Kidney glomerular epithelial cell (primary cell): ENCODE measurements at regions not wholly inside any gene's neighbourhood (a gene's known extent, or its start where the extent isn't known, plus 50 kb on each side); places are given as distances from the start of the nearest gene placed in this dataset.

ENCODE experiments used
- DNase-seq: peaks from one replicate; lab custom pipeline; 2025; lab: John Stamatoyannopoulos, UW

GRCh38 chr4:157885811-157886210 is 287.0 kb downstream of the GASK1B start:
- DNase-seq, result no peak

DNA sequence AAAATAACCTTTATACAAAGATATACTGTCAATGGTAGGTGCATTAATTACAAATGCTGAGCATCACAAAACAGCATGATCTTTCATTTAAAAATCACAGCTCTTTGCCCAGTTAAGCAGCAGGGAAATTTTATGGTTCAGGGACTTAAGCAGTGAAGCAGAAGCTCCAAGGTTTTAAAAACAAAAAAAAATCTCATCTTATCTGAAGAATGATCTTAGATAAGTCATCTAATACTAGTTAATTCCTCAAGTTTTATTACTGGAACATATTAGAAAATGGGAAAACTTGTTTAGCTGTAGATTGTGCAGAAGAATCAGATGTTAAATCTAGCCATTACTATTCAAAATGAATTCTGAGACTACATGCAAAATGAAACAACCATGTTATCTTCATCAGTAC is 289.9 kb downstream of the GASK1B start:
- DNase-seq, result peak; percentile 10

DNA sequence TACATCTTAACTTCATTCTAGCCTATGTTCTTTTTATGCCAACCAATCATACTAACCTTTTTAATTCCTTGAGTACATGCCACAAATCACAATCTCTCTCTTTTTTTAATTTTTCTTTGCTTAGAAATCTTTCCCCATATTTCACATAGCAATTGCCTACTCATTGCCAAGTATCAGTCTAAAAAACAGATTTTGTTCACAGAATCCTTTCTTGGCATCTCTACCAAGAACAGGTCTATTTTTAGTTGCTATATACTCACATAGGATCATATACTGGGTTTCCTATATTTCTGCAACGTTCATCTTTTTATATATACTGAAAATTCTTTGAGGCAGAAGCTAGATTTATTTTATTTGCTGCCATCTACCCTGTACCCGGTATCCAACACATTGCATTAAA is 292.1 kb downstream of the GASK1B start:
- DNase-seq, result no peak

DNA sequence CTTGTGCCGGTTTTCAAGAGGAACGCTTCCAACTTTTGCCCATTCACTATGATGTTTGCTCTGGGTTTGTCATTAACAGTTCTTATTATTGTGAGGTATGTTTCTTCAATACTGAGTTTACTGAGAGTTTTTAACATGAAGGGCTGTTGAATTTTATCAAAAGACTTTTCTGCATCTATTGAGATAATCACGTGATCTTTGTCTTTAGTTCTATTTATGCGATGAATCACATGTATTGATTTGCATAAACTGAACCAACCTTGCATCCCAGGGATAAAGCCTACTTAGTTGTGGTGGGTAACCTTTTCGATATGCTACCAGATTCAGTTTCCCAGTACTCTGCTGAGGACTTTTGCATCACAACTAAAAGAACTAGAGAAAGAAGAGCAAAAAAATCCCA is 318.0 kb downstream of the GASK1B start:
- DNase-seq, result no peak

- DNase-seq, result no peak
Measured at GRCh38 chr4:157840648-157841047, 332.2 kb downstream of the GASK1B start.

- DNase-seq, result no peak
Measured at GRCh38 chr4:157840034-157840433, 332.8 kb downstream of the GASK1B start.

DNA sequence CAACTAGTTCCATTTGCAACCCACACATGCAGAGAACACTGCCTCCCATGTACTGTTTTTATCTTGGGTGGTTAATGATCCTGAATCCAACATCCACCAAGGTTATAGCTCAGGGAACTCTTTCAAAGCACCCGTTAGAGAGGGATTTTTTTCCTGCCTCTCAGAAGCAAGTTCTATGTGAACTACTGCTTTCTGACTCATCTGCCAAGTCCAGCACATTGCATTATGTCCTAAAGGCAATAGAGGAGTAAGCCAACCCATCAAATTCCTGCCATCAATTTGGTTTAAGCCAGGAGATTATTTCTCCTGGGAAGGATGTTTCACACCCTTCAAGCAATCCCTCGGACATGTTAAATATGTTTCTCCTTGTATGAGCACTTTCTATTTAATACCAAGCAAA is 334.5 kb downstream of the GASK1B start:
- no peak for DNase-seq

- no peak for DNase-seq
Measured at GRCh38 chr4:157837071-157837703, 335.6 kb downstream of the GASK1B start.

GRCh38 chr4:157832596-157832995 is 340.2 kb downstream of the GASK1B start:
- no peak for DNase-seq

GRCh38 chr4:157824021-157824420 is 348.8 kb downstream of the GASK1B start:
- DNase-seq, result no peak

DNA sequence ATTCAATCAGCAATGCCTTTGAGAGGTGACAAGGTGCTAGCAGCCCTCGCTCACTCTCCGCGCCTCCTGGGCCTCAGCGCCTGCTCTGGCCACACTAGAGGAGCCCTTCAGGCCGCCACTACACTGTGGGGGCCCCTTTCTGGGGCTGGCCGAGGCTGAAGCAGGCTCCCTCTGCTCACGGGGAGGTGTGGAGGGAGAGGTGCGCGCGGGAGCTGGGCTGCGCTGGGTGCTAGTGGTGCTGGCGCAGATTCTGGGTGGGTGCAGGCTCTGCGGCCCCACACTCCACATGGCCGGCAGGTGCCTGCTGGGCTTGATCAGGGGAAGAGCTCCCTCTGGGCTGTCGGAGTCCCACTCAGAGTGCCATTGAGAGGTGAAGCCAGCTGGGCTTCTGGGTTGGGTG is 351.0 kb downstream of the GASK1B start:
- DNase-seq, result no peak

DNA sequence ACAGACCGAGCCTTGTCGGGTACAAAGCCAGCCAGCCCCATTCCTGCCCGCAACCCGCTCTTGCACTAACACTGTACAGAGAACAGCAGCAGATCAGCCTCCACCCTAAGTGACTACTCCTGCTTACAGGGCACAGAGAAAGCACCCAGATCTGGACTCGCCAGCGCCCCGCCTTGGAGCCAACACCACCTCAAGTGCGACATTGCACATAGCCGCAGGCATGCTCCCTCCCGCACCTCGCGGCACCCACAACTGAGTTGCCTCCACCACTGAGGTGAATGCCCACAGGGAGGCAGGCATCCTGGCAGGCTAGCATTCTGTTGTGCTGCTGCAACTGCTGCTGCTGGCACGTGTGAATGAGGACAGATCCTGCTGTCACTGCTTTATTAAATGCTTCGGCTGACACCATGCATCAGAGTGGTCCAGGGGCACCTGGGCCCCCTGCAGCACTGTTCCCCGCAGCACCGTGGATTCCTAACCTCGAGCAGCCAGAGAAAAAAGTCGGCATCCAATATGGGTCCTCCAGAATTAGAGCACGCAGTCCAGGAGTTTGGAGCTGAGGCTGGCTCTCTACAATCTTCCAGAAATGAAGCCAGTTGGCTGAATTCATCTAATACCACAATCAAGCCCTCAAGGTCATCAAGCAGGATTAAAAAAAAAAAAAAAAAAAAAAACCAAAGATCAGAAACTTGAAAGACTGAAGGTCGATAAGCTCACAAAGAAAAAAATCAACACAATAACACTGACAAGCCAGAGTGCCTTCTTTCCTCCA is 352.9 kb downstream of the GASK1B start:
- no peak for DNase-seq

DNA sequence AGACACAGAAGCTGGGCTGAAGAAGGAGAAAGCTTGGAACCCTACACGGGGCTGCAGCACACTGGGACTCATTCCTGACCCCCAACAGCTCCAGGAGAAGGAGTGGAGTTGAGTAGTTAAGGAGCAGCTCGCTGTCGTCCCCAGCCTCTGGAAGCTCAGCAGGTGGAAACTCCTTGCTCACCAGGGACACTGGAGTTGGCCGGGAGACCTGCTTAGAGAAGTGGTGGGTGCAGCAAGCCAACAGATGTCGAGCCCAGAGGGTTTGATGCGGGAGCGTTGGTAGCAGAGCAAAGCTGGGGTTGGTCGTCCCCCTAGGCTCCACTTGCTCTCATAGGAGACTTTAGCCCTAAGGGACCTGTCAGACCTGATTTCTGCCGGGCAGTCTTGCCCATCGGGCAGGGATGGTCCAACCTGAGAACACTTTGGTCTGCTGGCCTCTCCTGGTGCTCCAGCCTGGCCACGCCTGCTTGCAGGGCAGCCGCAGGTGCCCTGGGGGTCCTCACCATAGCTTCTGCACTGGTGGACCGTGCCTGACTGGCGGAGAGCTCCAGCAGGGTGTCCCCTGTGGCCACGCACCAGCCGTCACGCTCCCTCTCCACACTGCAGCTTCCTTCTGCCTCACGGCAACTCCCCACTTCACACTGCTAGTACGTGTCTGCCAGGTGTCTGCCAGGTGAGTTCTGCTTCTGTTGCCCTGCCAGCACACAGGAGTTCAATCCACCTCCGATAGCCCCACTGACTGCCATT is 353.7 kb downstream of the GASK1B start:
- no peak for DNase-seq

GRCh38 chr4:157810137-157810774 is 362.6 kb downstream of the GASK1B start:
- no peak for DNase-seq

DNA sequence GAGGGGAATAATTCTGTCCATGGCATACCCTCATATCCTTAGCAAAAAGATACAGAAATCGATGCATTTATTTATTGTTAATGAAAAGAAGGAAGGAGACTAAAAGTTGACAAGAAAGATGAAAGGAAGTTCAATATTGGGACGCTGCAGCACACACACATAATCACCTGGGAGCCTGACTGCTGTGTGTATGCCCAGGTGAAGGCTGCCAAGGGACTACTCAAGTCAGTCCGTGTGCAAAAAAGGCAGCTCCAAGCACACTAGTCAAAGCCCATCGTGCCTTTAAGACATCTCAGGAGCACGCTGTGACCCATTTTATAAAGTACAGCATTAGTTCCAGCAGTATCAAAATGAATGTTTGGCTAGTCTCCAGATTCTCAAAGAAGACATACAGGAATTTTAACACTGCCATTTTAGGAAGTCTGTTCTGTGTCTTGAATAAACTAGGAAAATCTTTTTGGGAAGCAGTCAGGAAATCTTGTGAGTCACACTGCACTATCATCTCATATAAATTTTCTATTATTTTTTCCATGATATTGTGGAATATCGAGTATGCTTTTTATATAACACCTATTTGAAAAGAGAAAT is 363.9 kb downstream of the GASK1B start:
- no peak for DNase-seq

GRCh38 chr4:157806184-157806583 is 366.6 kb downstream of the GASK1B start:
- DNase-seq, result no peak

DNA sequence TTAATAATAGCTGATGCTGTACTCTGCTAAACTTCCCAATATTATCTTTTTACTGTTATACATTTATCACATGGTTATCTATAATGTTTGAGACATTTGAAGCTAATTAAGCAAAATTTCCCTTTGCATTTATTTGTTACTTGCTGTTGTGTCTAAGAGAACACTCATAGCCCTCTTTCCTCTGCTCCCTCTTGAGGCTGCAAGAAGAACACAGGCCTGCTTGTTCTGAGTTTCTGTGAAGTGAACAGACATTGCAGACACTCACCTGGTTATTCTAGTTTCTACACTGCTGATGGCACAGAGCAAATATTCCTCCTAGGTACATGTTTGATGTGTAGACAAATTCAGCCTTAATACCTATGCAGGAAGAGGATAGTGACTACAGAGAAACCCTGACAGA is 367.8 kb downstream of the GASK1B start:
- peak; percentile 3 for DNase-seq

GRCh38 chr4:157803845-157804521 is 368.8 kb downstream of the GASK1B start:
- no peak for DNase-seq

DNA sequence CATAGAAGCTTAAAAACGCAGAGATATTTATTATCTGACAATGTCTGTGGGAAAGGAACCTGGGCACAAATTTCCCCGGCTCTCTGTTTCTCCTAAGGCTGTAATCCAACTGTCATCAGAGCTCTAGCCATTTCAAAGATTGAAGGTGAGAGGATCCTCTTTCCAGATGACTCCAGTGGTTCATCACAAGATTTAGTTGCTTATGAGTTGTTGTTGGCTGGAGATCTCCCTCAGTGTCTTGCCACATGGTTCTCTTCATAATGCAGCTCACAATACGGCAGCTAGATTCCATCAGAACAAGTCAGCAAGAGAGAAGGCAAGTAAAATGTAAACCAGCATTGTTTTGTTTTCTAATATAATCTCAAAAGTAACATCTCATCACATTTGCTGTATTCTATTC is 369.4 kb downstream of the GASK1B start:
- DNase-seq, result no peak

DNA sequence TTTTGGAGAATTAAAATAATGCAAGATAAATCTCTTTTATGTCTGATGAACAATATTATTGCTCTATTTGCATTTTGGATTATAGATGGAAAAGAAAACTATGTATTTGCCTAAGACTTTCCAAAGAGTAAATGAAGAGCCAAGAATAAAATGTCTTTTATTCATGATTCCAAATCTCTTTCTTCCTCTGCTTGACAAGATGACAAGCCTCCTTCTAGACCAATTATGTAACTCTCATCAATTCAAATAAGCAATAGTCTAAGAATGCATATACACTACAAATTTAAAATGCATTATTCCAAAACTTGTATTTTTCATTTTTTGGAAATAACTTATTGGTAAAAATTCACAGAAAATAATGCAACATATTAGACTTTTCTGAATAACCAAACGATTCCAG is 377.3 kb downstream of the GASK1B start:
- DNase-seq, result no peak

DNA sequence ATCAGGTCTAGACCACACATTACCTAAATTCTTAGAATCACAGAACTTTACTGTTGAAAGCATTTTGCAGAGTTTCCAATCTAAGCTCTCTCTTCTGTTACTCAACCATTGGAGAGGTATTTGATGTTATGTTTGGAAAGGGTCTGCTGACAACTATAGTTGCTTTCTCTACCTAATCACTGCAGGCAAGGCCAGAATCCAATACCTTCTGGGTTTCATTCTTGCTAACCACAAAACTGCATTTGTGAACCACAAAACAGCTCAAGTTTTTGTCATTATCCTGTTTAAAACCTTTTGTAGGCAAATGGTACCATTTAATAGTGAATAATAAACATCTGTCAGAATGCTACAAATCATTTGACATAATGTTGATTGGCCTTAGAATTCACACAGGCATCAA is 380.1 kb downstream of the GASK1B start:
- DNase-seq, result no peak

DNA sequence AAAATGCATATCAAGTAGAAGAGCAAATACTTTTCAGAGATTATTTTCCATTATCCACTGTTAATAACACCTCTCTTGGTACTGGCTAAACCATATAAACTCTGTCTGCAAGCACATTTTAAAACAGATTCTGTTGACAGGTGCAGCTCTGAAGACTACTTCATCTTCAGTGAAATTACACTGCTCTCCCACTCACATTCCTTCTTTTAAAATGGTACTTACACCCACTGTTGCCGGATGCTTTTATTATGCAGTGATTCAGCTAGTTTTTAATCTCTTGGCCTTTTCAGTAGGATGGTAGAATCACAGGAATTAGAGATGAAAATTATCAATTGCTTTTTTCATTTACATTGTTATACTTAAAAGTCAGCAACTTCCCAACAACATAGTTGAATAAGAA is 381.6 kb downstream of the GASK1B start:
- DNase-seq, result no peak
